Endothelial cell of umbilical vein (primary cell): ENCODE measurements at regions not wholly inside any gene's neighbourhood (a gene's known extent, or its start where the extent isn't known, plus 50 kb on each side); places are given as distances from the start of the nearest gene placed in this dataset.
A peak's percentile ranks its signal among the peaks of the same experiment; 100 is the strongest.

ENCODE experiments used
- BruUV-seq: library from RNA; stranded (reverse); fragments of 400-500 nt; replicated peaks from 2 replicates; lab custom pipeline; 2021; lab: Mats Ljungman, UMichigan
- CTCF ChIA-PET: fragments of 300-600, 350-600 bp; sonication (Branson Sonifier 250); formaldehyde crosslinking; loops from one replicate; lab custom pipeline; 2021; ENCODE audit warnings: antibody characterized with exemption, inconsistent platforms; lab: Charles Lee
- POLR2A ChIA-PET: fragments of 300-600, 350-600 bp; sonication (Branson Sonifier 250); formaldehyde crosslinking; loops from one replicate; lab custom pipeline; 2021; ENCODE audit warnings: antibody characterized with exemption, inconsistent platforms; lab: Charles Lee
- DNase-seq: peaks from one replicate; pipeline ENCODE4 v3.0.0-alpha.2; 2011; ENCODE audit warnings: low read depth, low spot score
- FAIRE-seq: peaks from 2 replicates; lab custom pipeline; 2011; peaks lifted over from hg19 to GRCh38; lab: Jason Lieb, UNC
- H2AFZ ChIP-seq: 2 replicates; pipeline ENCODE4 v1.6.0; 2012; ENCODE audit warnings: low read depth, low read length, control low read depth, inconsistent platforms
- H3K27ac ChIP-seq: 2 replicates; pipeline ENCODE4 v1.5.1; 2011; ENCODE audit warnings: low read depth, mild to moderate bottlenecking, control low read depth, low read length, moderate library complexity; ENCODE audit not compliant: insufficient read depth
- H3K27me3 ChIP-seq, 2 experiments: 2 replicates each; pipeline versions ENCODE4 v1.6.0 to v1.6.1; 2011; ENCODE audit warnings: low read length in 2 of 2, mixed read lengths in 1 of 2; ENCODE audit not compliant: control insufficient read depth in 2 of 2, insufficient read depth in 2 of 2
- H3K36me3 ChIP-seq, 2 experiments: 2 replicates in 1 of 2; 3 replicates in 1 of 2; pipeline ENCODE4 v1.5.1; 2011; ENCODE audit warnings: low read length in 2 of 2, mild to moderate bottlenecking in 1 of 2, moderate library complexity in 1 of 2; ENCODE audit not compliant: control insufficient read depth in 2 of 2, insufficient read depth in 2 of 2; ENCODE audit errors: extremely low read depth in 1 of 2
- H3K4me1 ChIP-seq: 3 replicates; pipeline ENCODE4 v1.5.1; 2011; ENCODE audit warnings: mild to moderate bottlenecking, low read length; ENCODE audit not compliant: control insufficient read depth, insufficient read depth; ENCODE audit errors: extremely low read depth
- H3K4me2 ChIP-seq: 2 replicates; pipeline ENCODE4 v1.6.1; 2011; ENCODE audit warnings: low read length, control low read depth, mixed read lengths; ENCODE audit not compliant: insufficient read depth
- H3K4me3 ChIP-seq, 3 experiments: fragments of 200-600 bp in 1 of 3; sonication (generic), shearing (Covaris generic) in 1 of 3; replicated peaks in 1 of 3; 2 replicates each; pipeline ENCODE4 v1.5.1; 2011 to 2016; ENCODE audit warnings: control low read depth in 3 of 3, low read length in 3 of 3, mild to moderate bottlenecking in 2 of 3, inconsistent platforms in 1 of 3, low read depth in 1 of 3, moderate library complexity in 1 of 3; ENCODE audit not compliant: insufficient read depth in 1 of 3
- H3K79me2 ChIP-seq: 2 replicates; pipeline ENCODE4 v1.6.0; 2012; ENCODE audit warnings: low read length, inconsistent platforms; ENCODE audit not compliant: control insufficient read depth, insufficient read depth
- H3K9ac ChIP-seq: replicated peaks from 2 replicates; pipeline ENCODE3; 2011; ENCODE audit warnings: low read length, control low read depth; ENCODE audit not compliant: insufficient read depth; ENCODE audit errors: extremely low read depth
- H3K9me1 ChIP-seq: replicated peaks from 3 replicates; pipeline ENCODE4 v1.6.0; 2011; ENCODE audit warnings: mild to moderate bottlenecking, low read length; ENCODE audit not compliant: control insufficient read depth, insufficient read depth; ENCODE audit errors: extremely low read depth
- H3K9me3 ChIP-seq: replicated peaks from 2 replicates; pipeline ENCODE4 v1.5.1; 2012; ENCODE audit warnings: low read length, inconsistent platforms; ENCODE audit not compliant: control insufficient read depth, insufficient read depth
- H4K20me1 ChIP-seq: replicated peaks from 2 replicates; pipeline ENCODE3; 2011; ENCODE audit warnings: mild to moderate bottlenecking, low read length; ENCODE audit not compliant: control insufficient read depth, insufficient read depth; ENCODE audit errors: extremely low read depth
- CTCF ChIP-seq, 2 donors: IDR thresholded peaks; 1 replicate in 1 of 2; 2 replicates in 1 of 2; pipeline ENCODE4 v1.5.1; 2011; ENCODE audit warnings: low read length in 2 of 2, mild to moderate bottlenecking in 2 of 2, moderate library complexity in 2 of 2, control low read depth in 1 of 2, inconsistent platforms in 1 of 2, low read depth in 1 of 2; ENCODE audit not compliant: insufficient read depth in 1 of 2; ENCODE audit errors: extremely low read depth in 1 of 2
- EZH2 ChIP-seq: IDR thresholded peaks from 2 replicates; pipeline ENCODE4 v1.6.1; 2012; ENCODE audit warnings: borderline replicate concordance, low read depth, mild to moderate bottlenecking, moderate library complexity, low read length, inconsistent platforms; ENCODE audit not compliant: severe bottlenecking
- FOS ChIP-seq: IDR thresholded peaks from 2 replicates; pipeline ENCODE4 v1.6.1; 2011; ENCODE audit warnings: mild to moderate bottlenecking, low read length, moderate library complexity, borderline replicate concordance; ENCODE audit not compliant: insufficient read depth
- GATA2 ChIP-seq: IDR thresholded peaks from 2 replicates; pipeline ENCODE4 v1.7.0; 2011; ENCODE audit warnings: low read depth, mild to moderate bottlenecking, moderate library complexity, mixed read lengths, low read length; ENCODE audit not compliant: insufficient read length, insufficient read depth
- JUN ChIP-seq: IDR thresholded peaks from 2 replicates; pipeline ENCODE4 v1.6.1; 2011; ENCODE audit warnings: borderline replicate concordance, low read depth; ENCODE audit not compliant: insufficient read length, insufficient read depth
- MYC ChIP-seq: IDR thresholded peaks from one replicate; pipeline ENCODE4 v1.6.1; 2011; ENCODE audit warnings: mild to moderate bottlenecking, low read depth, low read length
- POLR2A ChIP-seq: IDR thresholded peaks from 2 replicates; pipeline ENCODE4 v1.6.1; 2012; ENCODE audit warnings: low read depth, mild to moderate bottlenecking, control low read depth, low read length
- POLR2AphosphoS5 ChIP-seq: IDR thresholded peaks from 2 replicates; pipeline ENCODE4 v1.6.1; 2012; ENCODE audit warnings: low read depth, mild to moderate bottlenecking, control low read depth, low read length, moderate library complexity; ENCODE audit not compliant: insufficient read depth
- dilution Hi-C: fragments of 300-500 bp; cut with MboI; formaldehyde crosslinking; loops from one replicate; pipeline ENCODE4 v1.15.0; 2019; ENCODE audit warnings: low sequenced_read_pairs; ENCODE audit not compliant: extremely low pct_ligation_motif_present
- intact Hi-C: fragments of 100-400 bp; cut with micrococcal nuclease; formaldehyde crosslinking; loops from one replicate; pipeline ENCODE4 v1.10.0; 2022

DNA sequence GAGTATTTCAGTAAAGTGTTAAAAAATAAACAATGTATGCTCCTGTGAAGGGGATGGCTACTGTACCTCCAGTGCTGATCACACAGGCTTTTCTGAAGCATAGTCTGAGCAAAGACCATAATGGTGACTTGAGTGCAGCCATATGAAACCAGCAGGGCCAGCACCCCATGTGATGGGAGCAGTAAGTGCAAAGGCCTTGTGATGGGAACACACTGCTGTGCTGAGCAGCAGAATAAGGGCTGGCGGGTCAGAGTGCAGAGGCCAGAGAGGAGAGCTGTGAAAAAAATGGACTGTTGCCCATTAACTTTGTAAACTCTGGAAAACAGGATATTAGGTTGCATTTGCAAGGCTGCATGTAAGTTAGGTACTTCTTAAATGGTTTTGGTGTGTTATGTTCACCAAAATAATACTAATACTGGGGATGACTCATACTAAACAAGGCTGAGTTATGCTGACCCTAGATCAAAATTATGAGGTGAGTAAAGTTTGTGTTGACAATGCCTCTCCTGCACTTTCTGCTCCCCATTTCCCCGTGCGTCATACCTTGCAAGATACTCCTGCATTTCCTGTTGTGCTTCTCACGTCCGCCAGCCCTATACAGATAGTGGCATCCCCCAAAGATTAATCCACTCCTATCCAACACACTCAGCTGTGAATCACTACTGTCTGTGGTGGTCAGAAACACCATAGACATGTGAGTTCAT, 67.0 kb upstream of the FAM9A start:
- Histone ChIP-seq H4K20me1 (no peaks in the 10 kb centered on the region), H3K36me3 (no peaks in the 10 kb centered on the region), H3K4me1 (no peaks in the 10 kb centered on the region), H3K27me3 (no peaks in the 10 kb centered on the region), H3K27ac (no peak overlapping the region), H3K9me3 (no peaks in the 10 kb centered on the region), H2AFZ (no peak overlapping the region), H3K9me1 (no peaks in the 10 kb centered on the region), H3K79me2 (no peaks in the 10 kb centered on the region), H3K4me2 (no peak overlapping the region), H3K4me3 (no peak overlapping the region), H3K9ac (no peak overlapping the region)
- no TSS peak for BruUV-seq
- DNase-seq (no peak), FAIRE-seq (no peak)
- TF ChIP-seq CTCF (IDR thresholded peaks at IDR 0.05; ENCODE audit: extremely low read depth in 1 of 2, insufficient read depth in 1 of 2, low read depth in 1 of 2, low read length in 2 of 2) (no peak), JUN (peak; percentile 13)
- intact Hi-C loops: no loop called here
- CTCF ChIA-PET: interaction anchor here (1.0 to 1.3 kb wide), 3 partner anchors 11 to 445 kb away, joined by 4 to 10 read pairs (median 5); no protein-coding TSS in a partner anchor
- POLR2A ChIA-PET: no interaction called here
- dilution Hi-C loops: no loop called here

DNA sequence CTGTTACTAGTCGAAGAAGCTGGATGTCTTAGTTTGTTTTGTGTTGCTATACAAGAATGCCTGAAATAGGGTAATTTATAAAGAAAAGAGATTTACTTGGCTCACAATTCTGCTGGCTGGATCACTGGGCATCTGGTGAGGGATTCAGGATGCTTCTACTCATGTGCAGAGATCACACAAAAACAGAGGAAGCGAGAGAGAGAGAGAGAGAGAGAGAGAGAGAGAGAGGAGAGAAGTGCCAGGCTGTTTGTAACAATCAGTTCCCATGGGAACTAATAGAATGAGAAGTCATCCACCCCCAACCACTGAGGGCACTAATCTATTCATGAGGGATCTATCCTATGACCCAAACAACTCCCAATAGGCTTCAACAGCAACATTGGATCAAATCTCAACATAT, 66.2 kb upstream of the FAM9A start:
- TF ChIP-seq FOS (no peak), JUN (no peak), MYC (no peak), POLR2A (no peak), GATA2 (no peak), EZH2 (no peak), POLR2AphosphoS5 (no peak)
- intact Hi-C loops (no loop called here), dilution Hi-C loops (no loop called here)
- DNase-seq (no peak), FAIRE-seq (no peak)
- no peak overlapping the region for H2AFZ ChIP-seq
- no peaks in the 10 kb centered on the region for H4K20me1 ChIP-seq
- no peaks in the 10 kb centered on the region for H3K27me3 ChIP-seq
- H3K4me3 ChIP-seq: no peak overlapping the region
- H3K9ac ChIP-seq: no peak overlapping the region
- no peak overlapping the region for H3K27ac ChIP-seq
- no peaks in the 10 kb centered on the region for H3K36me3 ChIP-seq
- ChIA-PET POLR2A (no interaction called here), CTCF (interaction anchor here (1.3 kb wide), 1 partner anchor 12 kb away, joined by 5 read pairs; no protein-coding TSS in a partner anchor)
- no TSS peak for BruUV-seq
- H3K9me3 ChIP-seq: no peaks in the 10 kb centered on the region
- H3K4me2 ChIP-seq: no peak overlapping the region
- no peaks in the 10 kb centered on the region for H3K9me1 ChIP-seq
- H3K4me1 ChIP-seq: no peaks in the 10 kb centered on the region
- H3K79me2 ChIP-seq: no peaks in the 10 kb centered on the region
